Transverse colon (tissue), 4 donors: ENCODE measurements at regions not wholly inside any gene's neighbourhood (a gene's known extent, or its start where the extent isn't known, plus 50 kb on each side); places are given as distances from the start of the nearest gene placed in this dataset.

Source experiments
- DNase-seq: peaks from one replicate; pipeline ENCODE4 v3.0.0-alpha.2; 2019
- H3K27ac ChIP-seq, 4 donors: fragments of 200-600 bp; sonication (generic); 2 replicates each; pipeline ENCODE4 v1.5.1; 2016 to 2018; ENCODE audit warnings: inconsistent platforms in 4 of 4
- H3K27me3 ChIP-seq: fragments of 200-600 bp; sonication (generic); 2 replicates; pipeline ENCODE4 v1.5.1; 2017; ENCODE audit warnings: inconsistent platforms
- H3K36me3 ChIP-seq, 4 donors: fragments of 200-600 bp; sonication (generic); 2 replicates each; pipeline ENCODE4 v1.5.1; 2017 to 2019; ENCODE audit warnings: inconsistent platforms in 4 of 4
- H3K4me1 ChIP-seq, 4 donors: fragments of 200-600 bp; sonication (generic); 2 replicates each; pipeline ENCODE4 v1.5.1; 2017 to 2020; ENCODE audit warnings: inconsistent platforms in 4 of 4
- H3K4me3 ChIP-seq, 4 donors: fragments of 200-600 bp; sonication (generic); 1 replicate in 1 of 4; 2 replicates in 3 of 4; pipeline versions ENCODE4 v1.5.1 to v1.6.1; 2017 to 2019; ENCODE audit warnings: inconsistent platforms in 4 of 4
- H3K9me3 ChIP-seq, 2 donors: fragments of 200-600 bp; sonication (generic); 2 replicates each; pipeline ENCODE4 v1.5.1; 2017 to 2019; ENCODE audit warnings: inconsistent platforms in 2 of 2
- EP300 ChIP-seq: sonication (generic); formaldehyde crosslinking; IDR thresholded peaks from one replicate; pipeline ENCODE4 v1.6.1; 2017; ENCODE audit warnings: antibody characterized with exemption, low read depth
- POLR2A ChIP-seq: fragments of 450-650 bp; IDR thresholded peaks from one replicate; pipeline ENCODE4 v1.6.1; 2016; ENCODE audit warnings: antibody characterized with exemption, mild to moderate bottlenecking, moderate library complexity
- POLR2AphosphoS5 ChIP-seq, 3 donors: sonication (generic); formaldehyde crosslinking; IDR thresholded peaks; one replicate each; pipeline ENCODE4 v1.6.1; 2016; ENCODE audit warnings: antibody characterized with exemption in 3 of 3
- WGBS, 2 donors: methylation state at CpG; one replicate each; pipeline ENCODE4 v1.1.5; 2018; ENCODE audit warnings: low coverage in 1 of 2; 5-methylcytosine and 5-hydroxymethylcytosine counted together
- in situ Hi-C, 4 donors: fragments of 200-750 bp; cut with MboI; loops; one replicate each; pipeline versions ENCODE4 v1.15.0 to v1.15.1; 2017; ENCODE audit warnings: low sequenced_read_pairs in 3 of 4, low pct_ligation_motif_present in 1 of 4, low pct_unique_long_range_greater_than_20kb in 1 of 4
- intact Hi-C: fragments of 100-400 bp; cut with DNase I; formaldehyde crosslinking; loops from one replicate; pipeline ENCODE4 v1.15.1; 2023; ENCODE audit warnings: low total_unique reads
- TF ChIP-seq, protein P1 (sequence below), 5 experiments: fragments of 200-600 bp in 3 of 5; fragments of 450-650 bp in 2 of 5; sonication (generic) in 3 of 5; IDR thresholded peaks; 1 replicate in 2 of 5; 2 replicates in 3 of 5; pipeline ENCODE4 v1.5.1; 2016 to 2017; ENCODE audit warnings: antibody characterized with exemption in 5 of 5, inconsistent platforms in 3 of 5, mild to moderate bottlenecking in 2 of 5, moderate library complexity in 1 of 5

DNA sequence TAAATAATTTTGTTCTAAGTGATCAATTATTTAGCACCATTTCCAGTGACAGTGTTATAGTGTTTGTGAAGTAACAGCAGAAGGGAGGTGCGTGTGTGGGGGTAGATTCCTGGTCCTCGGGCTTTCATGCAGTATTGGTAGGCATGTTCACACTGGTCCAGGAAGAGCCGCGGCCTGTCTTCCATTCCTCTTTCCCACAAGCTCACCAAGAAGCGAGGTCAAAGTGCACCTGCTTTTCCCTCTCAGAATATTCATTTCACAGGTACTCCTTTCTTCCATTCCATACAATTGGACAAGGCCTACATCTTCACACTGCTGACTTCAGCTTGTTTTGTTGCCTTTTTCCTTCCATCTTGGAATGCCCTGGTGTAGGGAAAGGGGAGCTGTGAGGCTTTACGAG lies 151.8 kb upstream of the CELF2 start:
- no peaks in the 10 kb centered on the region for H3K27me3 ChIP-seq
- intact Hi-C loops = no loop called here
- no peaks in the 10 kb centered on the region for H3K36me3 ChIP-seq
- no peak for DNase-seq
- WGBS, 2 donors = 80 to 89% methylated on average over 2 to 6 of the region's 6 CpGs
- no peaks in the 10 kb centered on the region for H3K9me3 ChIP-seq
- in situ Hi-C loops = no loop called here
- no peak overlapping the region for H3K27ac ChIP-seq
- no peaks in the 10 kb centered on the region for H3K4me1 ChIP-seq
- H3K4me3 ChIP-seq = no peak overlapping the region
- TF ChIP-seq, protein P1, sequence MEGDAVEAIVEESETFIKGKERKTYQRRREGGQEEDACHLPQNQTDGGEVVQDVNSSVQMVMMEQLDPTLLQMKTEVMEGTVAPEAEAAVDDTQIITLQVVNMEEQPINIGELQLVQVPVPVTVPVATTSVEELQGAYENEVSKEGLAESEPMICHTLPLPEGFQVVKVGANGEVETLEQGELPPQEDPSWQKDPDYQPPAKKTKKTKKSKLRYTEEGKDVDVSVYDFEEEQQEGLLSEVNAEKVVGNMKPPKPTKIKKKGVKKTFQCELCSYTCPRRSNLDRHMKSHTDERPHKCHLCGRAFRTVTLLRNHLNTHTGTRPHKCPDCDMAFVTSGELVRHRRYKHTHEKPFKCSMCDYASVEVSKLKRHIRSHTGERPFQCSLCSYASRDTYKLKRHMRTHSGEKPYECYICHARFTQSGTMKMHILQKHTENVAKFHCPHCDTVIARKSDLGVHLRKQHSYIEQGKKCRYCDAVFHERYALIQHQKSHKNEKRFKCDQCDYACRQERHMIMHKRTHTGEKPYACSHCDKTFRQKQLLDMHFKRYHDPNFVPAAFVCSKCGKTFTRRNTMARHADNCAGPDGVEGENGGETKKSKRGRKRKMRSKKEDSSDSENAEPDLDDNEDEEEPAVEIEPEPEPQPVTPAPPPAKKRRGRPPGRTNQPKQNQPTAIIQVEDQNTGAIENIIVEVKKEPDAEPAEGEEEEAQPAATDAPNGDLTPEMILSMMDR (IDR thresholded peaks at IDR 0.05) = no peak

DNA sequence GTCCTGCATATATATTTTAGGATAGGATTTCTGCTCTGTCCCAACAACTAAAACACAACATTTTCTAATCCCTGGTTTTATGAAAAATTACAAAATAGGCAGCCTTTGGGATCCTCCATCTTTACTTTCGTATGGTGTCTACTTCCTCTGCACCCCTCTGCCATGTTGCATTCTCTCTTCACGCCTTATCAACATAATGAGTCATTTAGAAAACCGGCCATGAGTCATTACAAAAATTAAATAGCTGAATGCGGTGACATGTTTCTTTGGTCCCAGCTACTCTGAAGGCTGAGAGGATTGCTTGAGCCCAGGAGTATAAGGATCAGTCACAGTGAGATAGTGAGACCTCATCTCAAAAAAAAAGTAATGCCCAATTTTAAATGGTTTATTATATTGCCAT lies 148.1 kb upstream of the CELF2 start:
- H3K9me3 ChIP-seq = no peaks in the 10 kb centered on the region
- no peaks in the 10 kb centered on the region for H3K36me3 ChIP-seq
- no peak for DNase-seq
- peaks cover 3 to 21% (median 18%) of the 10 kb centered on the region in 4 donors for H3K4me1 ChIP-seq
- no peaks in the 10 kb centered on the region for H3K27me3 ChIP-seq
- no peak for TF ChIP-seq POLR2AphosphoS5 (IDR thresholded peaks at IDR 0.05)
- TF ChIP-seq POLR2A = no peak
- TF ChIP-seq EP300 = no peak
- TF ChIP-seq, protein P1 (IDR thresholded peaks at IDR 0.05) = no peak
- intact Hi-C loops = no loop called here
- no peak overlapping the region for H3K27ac ChIP-seq
- 65 to 84% methylated on average over 4 of the region's 4 CpGs for WGBS, 2 donors
- no peak overlapping the region for H3K4me3 ChIP-seq
- in situ Hi-C loops = no loop called here

DNA sequence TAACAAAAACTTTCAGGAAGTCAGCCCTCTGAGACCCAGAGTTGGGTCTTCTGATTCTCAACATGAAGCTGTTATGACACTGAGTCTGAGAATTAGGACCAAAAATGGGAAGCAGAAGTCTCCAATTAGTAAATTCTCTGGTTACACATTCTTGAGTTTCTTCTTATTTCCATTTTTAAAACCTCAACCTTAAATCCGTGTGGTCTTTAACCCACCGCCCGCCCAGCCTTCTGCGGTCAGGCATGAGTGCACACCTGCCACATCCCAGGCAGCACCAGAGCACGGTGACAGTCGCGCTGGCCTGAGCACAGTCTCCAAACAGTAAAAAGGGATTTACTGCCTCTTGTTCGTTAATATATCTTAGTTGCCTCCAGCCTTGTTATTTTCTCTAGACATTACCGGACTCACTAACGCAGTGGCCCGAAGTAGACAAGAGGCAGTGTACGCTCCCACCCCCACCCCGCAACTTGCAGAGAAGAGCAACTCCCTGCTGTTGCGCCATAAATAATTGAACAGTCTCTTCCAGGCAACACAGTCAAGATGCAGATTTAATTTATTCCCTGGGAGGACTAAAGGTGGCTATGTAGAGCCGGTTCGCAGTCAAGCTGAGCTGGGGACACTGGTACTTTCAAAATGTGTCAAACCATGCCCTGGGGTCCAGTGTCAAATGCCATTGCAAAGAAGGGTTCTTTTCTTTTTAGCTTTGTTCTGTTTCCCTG lies 147.0 kb upstream of the CELF2 start:
- intact Hi-C loops = loop anchor here (10.0 kb wide), 1 partner anchor 76 kb away; no protein-coding TSS in a partner anchor
- Histone ChIP-seq H3K4me3 (no peak overlapping the region), H3K4me1 (peaks cover 3 to 21% (median 18%) of the 10 kb centered on the region in 4 donors), H3K27me3 (no peaks in the 10 kb centered on the region), H3K27ac (peak overlapping the region; percentile 60 to 77 (median 69)), H3K36me3 (no peaks in the 10 kb centered on the region), H3K9me3 (no peaks in the 10 kb centered on the region)
- in situ Hi-C loops = no loop called here
- TF ChIP-seq POLR2AphosphoS5 (IDR thresholded peaks at IDR 0.05) (no peak), EP300 (no peak), POLR2A (no peak)
- TF ChIP-seq, protein P1 (IDR thresholded peaks at IDR 0.05) = no peak
- 69% methylated on average over 16 of the region's 16 CpGs; no CpG with 5 or more reads in 1 of the 2 donors for WGBS, 2 donors
- no peak for DNase-seq

DNA sequence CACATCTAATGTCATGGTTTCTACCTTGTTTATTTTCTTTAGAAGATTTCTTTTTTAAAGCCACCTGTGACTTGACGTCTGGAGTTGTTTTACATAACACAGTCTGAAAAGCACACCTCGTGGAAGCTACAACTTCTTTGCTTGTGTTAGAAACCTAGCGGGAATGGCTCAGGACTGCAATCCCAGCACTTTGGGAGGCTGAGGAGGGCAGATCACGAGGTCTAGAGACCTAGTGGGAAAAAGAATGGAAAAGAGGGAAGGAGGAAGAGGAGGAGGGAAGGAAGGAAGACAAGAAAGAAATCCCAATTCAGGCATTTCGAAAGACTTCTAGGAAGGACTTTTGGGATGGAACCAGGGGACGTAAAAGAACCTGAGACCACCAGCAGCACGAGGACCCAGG lies 146.3 kb upstream of the CELF2 start:
- H3K27me3 ChIP-seq = no peaks in the 10 kb centered on the region
- peak overlapping the region; percentile 60 to 77 (median 69) for H3K27ac ChIP-seq
- H3K4me3 ChIP-seq = no peak overlapping the region
- no peaks in the 10 kb centered on the region for H3K36me3 ChIP-seq
- no peaks in the 10 kb centered on the region for H3K9me3 ChIP-seq
- WGBS, 2 donors = 78 to 94% methylated on average over 5 to 7 of the region's 7 CpGs
- in situ Hi-C loops (no loop called here), intact Hi-C loops (loop anchor here (10.0 kb wide), 1 partner anchor 77 kb away; no protein-coding TSS in a partner anchor)
- DNase-seq = no peak
- H3K4me1 ChIP-seq = peaks cover 3 to 21% (median 18%) of the 10 kb centered on the region in 4 donors
- TF ChIP-seq POLR2A (no peak), POLR2AphosphoS5 (IDR thresholded peaks at IDR 0.05) (no peak), EP300 (no peak)
- TF ChIP-seq, protein P1 (IDR thresholded peaks at IDR 0.05) = no peak
